Endothelial cell of umbilical vein (primary cell): ENCODE measurements at regions not wholly inside any gene's neighbourhood (a gene's known extent, or its start where the extent isn't known, plus 50 kb on each side); places are given as distances from the start of the nearest gene placed in this dataset.

Source experiments
- BruUV-seq: library from RNA; stranded (reverse); fragments of 400-500 nt; replicated peaks from 2 replicates; lab custom pipeline; 2021; lab: Mats Ljungman, UMichigan
- CTCF ChIA-PET: fragments of 300-600, 350-600 bp; sonication (Branson Sonifier 250); formaldehyde crosslinking; loops from one replicate; lab custom pipeline; 2021; ENCODE audit warnings: antibody characterized with exemption, inconsistent platforms; lab: Charles Lee
- POLR2A ChIA-PET: fragments of 300-600, 350-600 bp; sonication (Branson Sonifier 250); formaldehyde crosslinking; loops from one replicate; lab custom pipeline; 2021; ENCODE audit warnings: antibody characterized with exemption, inconsistent platforms; lab: Charles Lee
- DNase-seq: peaks from one replicate; pipeline ENCODE4 v3.0.0-alpha.2; 2011; ENCODE audit warnings: low read depth, low spot score
- FAIRE-seq: peaks from 2 replicates; lab custom pipeline; 2011; peaks lifted over from hg19 to GRCh38; lab: Jason Lieb, UNC
- H2AFZ ChIP-seq: 2 replicates; pipeline ENCODE4 v1.6.0; 2012; ENCODE audit warnings: low read depth, low read length, control low read depth, inconsistent platforms
- H3K27ac ChIP-seq: 2 replicates; pipeline ENCODE4 v1.5.1; 2011; ENCODE audit warnings: low read depth, mild to moderate bottlenecking, control low read depth, low read length, moderate library complexity; ENCODE audit not compliant: insufficient read depth
- H3K27me3 ChIP-seq, 2 experiments: 2 replicates each; pipeline versions ENCODE4 v1.6.0 to v1.6.1; 2011; ENCODE audit warnings: low read length in 2 of 2, mixed read lengths in 1 of 2; ENCODE audit not compliant: control insufficient read depth in 2 of 2, insufficient read depth in 2 of 2
- H3K36me3 ChIP-seq, 2 experiments: 2 replicates in 1 of 2; 3 replicates in 1 of 2; pipeline ENCODE4 v1.5.1; 2011; ENCODE audit warnings: low read length in 2 of 2, mild to moderate bottlenecking in 1 of 2, moderate library complexity in 1 of 2; ENCODE audit not compliant: control insufficient read depth in 2 of 2, insufficient read depth in 2 of 2; ENCODE audit errors: extremely low read depth in 1 of 2
- H3K4me1 ChIP-seq: 3 replicates; pipeline ENCODE4 v1.5.1; 2011; ENCODE audit warnings: mild to moderate bottlenecking, low read length; ENCODE audit not compliant: control insufficient read depth, insufficient read depth; ENCODE audit errors: extremely low read depth
- H3K4me2 ChIP-seq: 2 replicates; pipeline ENCODE4 v1.6.1; 2011; ENCODE audit warnings: low read length, control low read depth, mixed read lengths; ENCODE audit not compliant: insufficient read depth
- H3K4me3 ChIP-seq, 3 experiments: fragments of 200-600 bp in 1 of 3; sonication (generic), shearing (Covaris generic) in 1 of 3; replicated peaks in 1 of 3; 2 replicates each; pipeline ENCODE4 v1.5.1; 2011 to 2016; ENCODE audit warnings: control low read depth in 3 of 3, low read length in 3 of 3, mild to moderate bottlenecking in 2 of 3, inconsistent platforms in 1 of 3, low read depth in 1 of 3, moderate library complexity in 1 of 3; ENCODE audit not compliant: insufficient read depth in 1 of 3
- H3K79me2 ChIP-seq: 2 replicates; pipeline ENCODE4 v1.6.0; 2012; ENCODE audit warnings: low read length, inconsistent platforms; ENCODE audit not compliant: control insufficient read depth, insufficient read depth
- H3K9ac ChIP-seq: replicated peaks from 2 replicates; pipeline ENCODE3; 2011; ENCODE audit warnings: low read length, control low read depth; ENCODE audit not compliant: insufficient read depth; ENCODE audit errors: extremely low read depth
- H3K9me1 ChIP-seq: replicated peaks from 3 replicates; pipeline ENCODE4 v1.6.0; 2011; ENCODE audit warnings: mild to moderate bottlenecking, low read length; ENCODE audit not compliant: control insufficient read depth, insufficient read depth; ENCODE audit errors: extremely low read depth
- H3K9me3 ChIP-seq: replicated peaks from 2 replicates; pipeline ENCODE4 v1.5.1; 2012; ENCODE audit warnings: low read length, inconsistent platforms; ENCODE audit not compliant: control insufficient read depth, insufficient read depth
- H4K20me1 ChIP-seq: replicated peaks from 2 replicates; pipeline ENCODE3; 2011; ENCODE audit warnings: mild to moderate bottlenecking, low read length; ENCODE audit not compliant: control insufficient read depth, insufficient read depth; ENCODE audit errors: extremely low read depth
- EZH2 ChIP-seq: IDR thresholded peaks from 2 replicates; pipeline ENCODE4 v1.6.1; 2012; ENCODE audit warnings: borderline replicate concordance, low read depth, mild to moderate bottlenecking, moderate library complexity, low read length, inconsistent platforms; ENCODE audit not compliant: severe bottlenecking
- FOS ChIP-seq: IDR thresholded peaks from 2 replicates; pipeline ENCODE4 v1.6.1; 2011; ENCODE audit warnings: mild to moderate bottlenecking, low read length, moderate library complexity, borderline replicate concordance; ENCODE audit not compliant: insufficient read depth
- GATA2 ChIP-seq: IDR thresholded peaks from 2 replicates; pipeline ENCODE4 v1.7.0; 2011; ENCODE audit warnings: low read depth, mild to moderate bottlenecking, moderate library complexity, mixed read lengths, low read length; ENCODE audit not compliant: insufficient read length, insufficient read depth
- JUN ChIP-seq: IDR thresholded peaks from 2 replicates; pipeline ENCODE4 v1.6.1; 2011; ENCODE audit warnings: borderline replicate concordance, low read depth; ENCODE audit not compliant: insufficient read length, insufficient read depth
- MYC ChIP-seq: IDR thresholded peaks from one replicate; pipeline ENCODE4 v1.6.1; 2011; ENCODE audit warnings: mild to moderate bottlenecking, low read depth, low read length
- POLR2A ChIP-seq: IDR thresholded peaks from 2 replicates; pipeline ENCODE4 v1.6.1; 2012; ENCODE audit warnings: low read depth, mild to moderate bottlenecking, control low read depth, low read length
- POLR2AphosphoS5 ChIP-seq: IDR thresholded peaks from 2 replicates; pipeline ENCODE4 v1.6.1; 2012; ENCODE audit warnings: low read depth, mild to moderate bottlenecking, control low read depth, low read length, moderate library complexity; ENCODE audit not compliant: insufficient read depth
- dilution Hi-C: fragments of 300-500 bp; cut with MboI; formaldehyde crosslinking; loops from one replicate; pipeline ENCODE4 v1.15.0; 2019; ENCODE audit warnings: low sequenced_read_pairs; ENCODE audit not compliant: extremely low pct_ligation_motif_present
- intact Hi-C: fragments of 100-400 bp; cut with micrococcal nuclease; formaldehyde crosslinking; loops from one replicate; pipeline ENCODE4 v1.10.0; 2022
- TF ChIP-seq, protein P1 (sequence below), 2 donors: IDR thresholded peaks; 1 replicate in 1 of 2; 2 replicates in 1 of 2; pipeline ENCODE4 v1.5.1; 2011; ENCODE audit warnings: low read length in 2 of 2, mild to moderate bottlenecking in 2 of 2, moderate library complexity in 2 of 2, control low read depth in 1 of 2, inconsistent platforms in 1 of 2, low read depth in 1 of 2; ENCODE audit not compliant: insufficient read depth in 1 of 2; ENCODE audit errors: extremely low read depth in 1 of 2
- TF ChIP-seq, protein P2 (sequence below): IDR thresholded peaks from 2 replicates; pipeline ENCODE4 v1.6.1; 2011; ENCODE audit not compliant: insufficient read depth, insufficient read length

DNA sequence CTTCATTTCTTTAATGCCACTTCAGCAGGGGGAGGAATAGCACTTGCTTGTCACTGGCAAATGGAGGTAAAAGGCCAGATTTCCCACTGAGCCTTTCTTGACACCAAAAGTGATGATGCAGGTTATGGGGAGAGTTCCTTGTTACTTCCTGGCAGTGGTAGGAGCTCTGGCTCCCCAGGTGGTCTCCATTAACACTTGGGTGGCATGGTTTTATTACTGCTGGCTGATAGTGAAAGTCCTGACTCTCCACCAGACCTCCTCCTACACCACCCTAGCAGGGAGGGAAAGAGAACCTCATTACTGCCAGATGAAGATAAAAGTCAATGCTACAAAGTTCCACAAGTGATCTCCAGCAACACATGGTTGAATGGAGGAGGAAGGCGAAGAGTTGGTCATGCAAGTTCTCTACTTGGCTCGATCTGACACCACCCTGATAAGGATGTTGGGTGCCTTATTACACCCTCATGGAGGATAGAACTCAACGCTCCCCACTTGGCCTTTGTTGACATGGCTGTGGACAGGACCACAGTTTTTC, 152.7 kb upstream of the GNAO1 start:
- TF ChIP-seq JUN (no peak), GATA2 (no peak), POLR2AphosphoS5 (no peak), FOS (no peak), EZH2 (no peak), POLR2A (no peak), MYC (no peak)
- TF ChIP-seq, protein P1, sequence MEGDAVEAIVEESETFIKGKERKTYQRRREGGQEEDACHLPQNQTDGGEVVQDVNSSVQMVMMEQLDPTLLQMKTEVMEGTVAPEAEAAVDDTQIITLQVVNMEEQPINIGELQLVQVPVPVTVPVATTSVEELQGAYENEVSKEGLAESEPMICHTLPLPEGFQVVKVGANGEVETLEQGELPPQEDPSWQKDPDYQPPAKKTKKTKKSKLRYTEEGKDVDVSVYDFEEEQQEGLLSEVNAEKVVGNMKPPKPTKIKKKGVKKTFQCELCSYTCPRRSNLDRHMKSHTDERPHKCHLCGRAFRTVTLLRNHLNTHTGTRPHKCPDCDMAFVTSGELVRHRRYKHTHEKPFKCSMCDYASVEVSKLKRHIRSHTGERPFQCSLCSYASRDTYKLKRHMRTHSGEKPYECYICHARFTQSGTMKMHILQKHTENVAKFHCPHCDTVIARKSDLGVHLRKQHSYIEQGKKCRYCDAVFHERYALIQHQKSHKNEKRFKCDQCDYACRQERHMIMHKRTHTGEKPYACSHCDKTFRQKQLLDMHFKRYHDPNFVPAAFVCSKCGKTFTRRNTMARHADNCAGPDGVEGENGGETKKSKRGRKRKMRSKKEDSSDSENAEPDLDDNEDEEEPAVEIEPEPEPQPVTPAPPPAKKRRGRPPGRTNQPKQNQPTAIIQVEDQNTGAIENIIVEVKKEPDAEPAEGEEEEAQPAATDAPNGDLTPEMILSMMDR (IDR thresholded peaks at IDR 0.05; ENCODE audit: extremely low read depth in 1 of 2, insufficient read depth in 1 of 2, low read depth in 1 of 2, low read length in 2 of 2) = no peak
- TF ChIP-seq, protein P2, sequence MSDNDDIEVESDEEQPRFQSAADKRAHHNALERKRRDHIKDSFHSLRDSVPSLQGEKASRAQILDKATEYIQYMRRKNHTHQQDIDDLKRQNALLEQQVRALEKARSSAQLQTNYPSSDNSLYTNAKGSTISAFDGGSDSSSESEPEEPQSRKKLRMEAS = no peak
- intact Hi-C loops (no loop called here), dilution Hi-C loops (no loop called here)
- Histone ChIP-seq H3K36me3 (no peaks in the 10 kb centered on the region), H2AFZ (no peak overlapping the region), H3K79me2 (no peaks in the 10 kb centered on the region), H3K9ac (no peak overlapping the region), H3K4me3 (no peak overlapping the region), H3K4me2 (no peak overlapping the region), H3K4me1 (no peaks in the 10 kb centered on the region), H3K27me3 (no peaks in the 10 kb centered on the region), H3K27ac (no peak overlapping the region), H4K20me1 (no peaks in the 10 kb centered on the region), H3K9me1 (no peaks in the 10 kb centered on the region), H3K9me3 (peaks cover 2% of the 10 kb centered on the region)
- ChIA-PET POLR2A (no interaction called here), CTCF (no interaction called here)
- no peak for FAIRE-seq
- no peak for DNase-seq
- no TSS peak for BruUV-seq
